GM10248 (cell line): ENCODE measurements at regions not wholly inside any gene's neighbourhood (a gene's known extent, or its start where the extent isn't known, plus 50 kb on each side); places are given as distances from the start of the nearest gene placed in this dataset.

ENCODE experiments used
- CTCF ChIA-PET: fragments of 300-600 bp; sonication (Branson Sonifier 250); formaldehyde crosslinking; extraction: SDS; loops from one replicate; lab custom pipeline; 2021; ENCODE audit warnings: antibody characterized with exemption; lab: Yijun Ruan, JAX
- POLR2A ChIA-PET: fragments of 350-650 bp; sonication (Branson Sonifier 250); formaldehyde crosslinking; extraction: SDS; loops from one replicate; lab custom pipeline; 2020; ENCODE audit warnings: antibody characterized with exemption; lab: Yijun Ruan, JAX
- DNase-seq: peaks from one replicate; pipeline ENCODE4 v3.0.0; 2012; ENCODE audit errors: extremely low spot score
- CTCF ChIP-seq: IDR thresholded peaks from 2 replicates; pipeline ENCODE4 v1.5.1; 2012; ENCODE audit warnings: mild to moderate bottlenecking, low read depth; ENCODE audit errors: extremely low read depth, missing control alignments, control extremely low read depth

DNA sequence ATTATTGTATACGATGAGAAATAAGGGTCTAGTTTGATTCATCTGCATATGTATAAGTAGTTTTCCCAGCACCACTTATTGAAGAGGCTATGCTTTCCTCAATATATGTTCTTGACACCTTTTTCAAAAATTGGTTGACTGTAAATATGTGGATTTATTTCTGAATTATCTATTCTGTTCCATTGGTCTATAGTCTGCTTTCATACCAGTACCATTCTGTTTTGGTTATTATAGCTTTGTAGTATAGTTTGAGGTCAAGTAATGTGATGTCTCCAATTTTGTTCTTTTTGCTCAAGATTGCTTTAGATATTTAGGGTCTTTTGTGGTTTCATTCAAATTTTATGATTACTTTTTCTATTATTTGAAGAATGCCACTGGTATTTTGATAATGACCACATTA, 103.8 kb upstream of the LIPC start:
- no peak for DNase-seq
- ChIA-PET POLR2A (no interaction called here), CTCF (no interaction called here)
- TF ChIP-seq CTCF = no peak

GRCh38 chr15:58329211-58329610, 102.6 kb upstream of the LIPC start:
- no peak for DNase-seq
- no peak for TF ChIP-seq CTCF
- ChIA-PET POLR2A (no interaction called here), CTCF (interaction anchor here (0.8 to 1.7 kb wide), 4 partner anchors 9 to 28 kb away, joined by 3 to 5 read pairs (median 4); no protein-coding TSS in a partner anchor)

GRCh38 chr15:58329781-58330671, 101.8 kb upstream of the LIPC start:
- no peak for DNase-seq
- CTCF ChIA-PET = interaction anchor here (0.8 to 1.7 kb wide), 4 partner anchors 10 to 28 kb away, joined by 3 to 5 read pairs (median 4); no protein-coding TSS in a partner anchor
- TF ChIP-seq CTCF = no peak
- POLR2A ChIA-PET = no interaction called here

DNA sequence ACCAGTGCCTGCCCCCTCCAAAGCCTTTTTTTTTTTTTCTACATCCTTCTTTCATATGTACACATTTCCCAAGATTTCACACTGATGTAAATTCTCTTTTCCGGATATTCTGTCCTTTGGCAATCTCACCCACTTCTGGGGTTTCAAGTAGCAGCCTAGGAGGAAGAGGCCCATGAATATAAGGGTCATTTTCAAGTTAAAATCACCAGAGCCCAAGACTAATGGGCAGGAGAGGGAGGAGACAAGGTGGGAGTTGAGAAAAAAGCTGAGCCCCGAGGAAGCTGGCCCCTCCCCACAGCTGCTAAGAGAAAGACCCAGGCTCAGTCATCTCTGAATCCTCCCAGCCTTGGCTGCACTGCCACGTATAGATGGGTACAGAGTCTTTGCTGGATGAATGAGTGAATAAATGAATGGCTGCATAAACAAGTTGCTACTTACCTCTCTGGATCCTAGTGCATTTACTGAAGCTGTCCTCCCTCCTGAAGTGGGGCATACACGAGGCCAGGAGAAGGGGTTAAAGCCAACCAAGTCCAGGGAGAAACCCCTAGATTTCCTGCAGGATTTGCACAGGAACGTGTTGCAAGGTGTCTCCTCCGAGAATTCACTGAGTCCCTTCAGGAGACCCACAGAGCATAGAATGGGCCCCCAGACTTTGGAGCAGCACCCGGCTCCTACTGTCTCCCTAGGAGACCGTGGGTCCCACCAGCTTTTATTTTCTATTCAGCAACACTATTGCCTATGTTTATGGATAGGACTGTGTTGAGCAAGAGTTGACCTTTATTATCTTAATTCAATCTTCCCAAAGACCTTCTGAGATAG, 100.8 kb upstream of the LIPC start:
- POLR2A ChIA-PET = no interaction called here
- CTCF ChIA-PET = interaction anchor here (0.9 to 1.9 kb wide), 4 partner anchors 10 to 31 kb away, joined by 3 to 8 read pairs (median 5); no protein-coding TSS in a partner anchor
- DNase-seq = no peak
- no peak for TF ChIP-seq CTCF

- DNase-seq = no peak
- ChIA-PET POLR2A (interaction anchor here (0.5 kb wide), 1 partner anchor 439 kb away, joined by 3 read pairs; no protein-coding TSS in a partner anchor), CTCF (interaction anchor here (0.8 to 1.9 kb wide), 6 partner anchors 11 to 116 kb away, joined by 3 to 8 read pairs (median 4); no protein-coding TSS in a partner anchor)
- no peak for TF ChIP-seq CTCF
Observed at GRCh38 chr15:58331560-58331912, 100.3 kb upstream of the LIPC start.

DNA sequence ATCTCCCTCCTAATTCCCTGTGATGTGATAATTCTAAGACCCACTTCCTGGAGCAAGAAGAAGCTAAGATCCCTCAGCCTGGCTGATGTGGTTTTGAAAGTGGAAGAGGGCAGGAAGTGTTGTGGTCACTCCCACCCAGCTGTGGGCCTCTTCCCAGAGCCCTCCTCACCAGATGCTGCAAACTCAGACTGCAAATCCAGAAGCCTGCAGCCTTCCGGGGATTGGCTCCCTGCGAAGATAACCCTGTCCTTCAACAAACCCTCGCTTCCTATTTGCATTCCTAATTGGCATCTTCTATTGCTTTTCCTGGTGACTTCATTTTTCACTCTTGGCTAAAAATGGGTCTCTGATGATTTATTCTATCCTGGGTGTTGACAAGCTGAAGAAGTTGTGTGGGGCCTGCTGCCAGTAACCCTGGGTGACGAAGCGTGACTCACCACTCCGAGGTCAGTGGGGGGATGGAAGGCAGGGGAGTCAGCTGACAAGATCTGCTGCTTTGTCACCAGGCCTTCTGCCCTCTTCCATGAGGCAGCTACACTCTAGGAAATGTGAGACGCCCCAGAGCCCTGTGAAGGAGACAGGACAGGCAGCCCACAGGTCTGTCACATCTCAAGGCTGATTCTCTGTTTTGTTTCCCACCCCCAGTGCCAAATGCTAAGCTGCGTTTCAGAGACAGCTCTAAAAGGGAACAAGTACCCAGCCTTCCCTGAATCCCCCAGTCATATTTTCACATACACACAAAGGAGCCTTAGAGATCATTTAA, 99.7 kb upstream of the LIPC start:
- ChIA-PET CTCF (interaction anchor here (0.8 to 1.9 kb wide), 6 partner anchors 11 to 115 kb away, joined by 3 to 8 read pairs (median 4); no protein-coding TSS in a partner anchor), POLR2A (interaction anchor here (0.5 kb wide), 1 partner anchor 438 kb away, joined by 3 read pairs; no protein-coding TSS in a partner anchor)
- no peak for TF ChIP-seq CTCF
- DNase-seq = peak; percentile 54
